Colonic mucosa (tissue), 4 donors: ENCODE measurements at regions not wholly inside any gene's neighbourhood (a gene's known extent, or its start where the extent isn't known, plus 50 kb on each side); places are given as distances from the start of the nearest gene placed in this dataset.

Source experiments
- DNase-seq: peaks from one replicate; pipeline ENCODE4 v3.0.0-alpha.2; 2020
- H3K27ac ChIP-seq: fragments of 200-600 bp; one replicate; pipeline ENCODE4 v1.8.0; 2021
- H3K27me3 ChIP-seq: fragments of 200-600 bp; one replicate; pipeline ENCODE4 v1.8.0; 2021
- H3K36me3 ChIP-seq: fragments of 200-600 bp; one replicate; pipeline ENCODE4 v1.8.0; 2021
- H3K4me1 ChIP-seq: fragments of 200-600 bp; one replicate; pipeline ENCODE4 v1.8.0; 2021; ENCODE audit warnings: mild to moderate bottlenecking
- H3K4me3 ChIP-seq: fragments of 200-600 bp; one replicate; pipeline ENCODE4 v1.8.0; 2021
- H3K9ac ChIP-seq, 2 donors: one replicate each; pipeline ENCODE4 v1.7.0; 2013; ENCODE audit warnings: control low read depth in 2 of 2, low read depth in 2 of 2, low read length in 2 of 2
- H3K9me3 ChIP-seq: fragments of 200-600 bp; one replicate; pipeline ENCODE4 v1.8.0; 2021
- intact Hi-C: fragments of 100-400 bp; cut with DNase I; formaldehyde crosslinking; loops from one replicate; pipeline ENCODE4 v1.14.1; 2022
- TF ChIP-seq, protein P1 (sequence below): fragments of 200-600 bp; IDR thresholded peaks from one replicate; pipeline ENCODE4 v1.8.0; 2022; ENCODE audit warnings: antibody characterized with exemption, mild to moderate bottlenecking
- donor health status: healthy.
- donor health status: DM: no; HTN: no; CAD: no.
- donor health status: DM: no; HTN: no; CAD: no.

- no peaks in the 10 kb centered on the region for H3K4me1 ChIP-seq
- H3K9ac ChIP-seq: no peak overlapping the region
- no peaks in the 10 kb centered on the region for H3K36me3 ChIP-seq
- intact Hi-C loops: loop anchor here (10.0 kb wide), 3 partner anchors 155 to 465 kb away; partner anchors contain the start of gene CLDN16
- H3K4me3 ChIP-seq: no peak overlapping the region
- no peaks in the 10 kb centered on the region for H3K27me3 ChIP-seq
- TF ChIP-seq, protein P1, sequence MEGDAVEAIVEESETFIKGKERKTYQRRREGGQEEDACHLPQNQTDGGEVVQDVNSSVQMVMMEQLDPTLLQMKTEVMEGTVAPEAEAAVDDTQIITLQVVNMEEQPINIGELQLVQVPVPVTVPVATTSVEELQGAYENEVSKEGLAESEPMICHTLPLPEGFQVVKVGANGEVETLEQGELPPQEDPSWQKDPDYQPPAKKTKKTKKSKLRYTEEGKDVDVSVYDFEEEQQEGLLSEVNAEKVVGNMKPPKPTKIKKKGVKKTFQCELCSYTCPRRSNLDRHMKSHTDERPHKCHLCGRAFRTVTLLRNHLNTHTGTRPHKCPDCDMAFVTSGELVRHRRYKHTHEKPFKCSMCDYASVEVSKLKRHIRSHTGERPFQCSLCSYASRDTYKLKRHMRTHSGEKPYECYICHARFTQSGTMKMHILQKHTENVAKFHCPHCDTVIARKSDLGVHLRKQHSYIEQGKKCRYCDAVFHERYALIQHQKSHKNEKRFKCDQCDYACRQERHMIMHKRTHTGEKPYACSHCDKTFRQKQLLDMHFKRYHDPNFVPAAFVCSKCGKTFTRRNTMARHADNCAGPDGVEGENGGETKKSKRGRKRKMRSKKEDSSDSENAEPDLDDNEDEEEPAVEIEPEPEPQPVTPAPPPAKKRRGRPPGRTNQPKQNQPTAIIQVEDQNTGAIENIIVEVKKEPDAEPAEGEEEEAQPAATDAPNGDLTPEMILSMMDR: no peak
- DNase-seq: no peak
- no peak overlapping the region for H3K27ac ChIP-seq
- H3K9me3 ChIP-seq: no peaks in the 10 kb centered on the region
These were observed 92.4 kb downstream of the CLDN1 start for GRCh38 chr3:190229632-190230424.

DNA sequence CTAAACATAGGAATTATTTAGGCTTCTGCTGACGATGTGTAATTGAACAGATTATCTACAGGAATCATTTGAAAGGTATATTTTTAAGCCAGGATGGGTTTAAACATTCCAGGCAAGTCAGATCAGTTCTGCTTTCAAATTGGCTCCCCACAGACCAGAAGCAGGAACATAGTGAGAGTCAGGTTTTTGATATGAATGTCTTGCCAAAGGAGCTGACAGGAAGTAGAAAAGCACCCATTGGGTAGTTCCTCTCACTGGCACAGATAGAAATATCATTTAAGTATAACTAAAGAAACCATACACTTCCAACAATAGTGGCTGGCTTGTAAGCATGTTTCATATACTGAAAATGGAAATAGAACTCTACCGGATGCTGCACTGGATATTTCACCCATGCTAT lies 95.2 kb downstream of the CLDN1 start:
- TF ChIP-seq, protein P1: no peak
- Histone ChIP-seq H3K27me3 (no peaks in the 10 kb centered on the region), H3K27ac (no peak overlapping the region), H3K9me3 (no peaks in the 10 kb centered on the region), H3K36me3 (no peaks in the 10 kb centered on the region), H3K4me3 (no peak overlapping the region), H3K9ac (no peak overlapping the region), H3K4me1 (no peaks in the 10 kb centered on the region)
- intact Hi-C loops: loop anchor here (2.0 to 10.0 kb wide), 4 partner anchors 96 to 468 kb away; partner anchors contain the start of genes CLDN1 and CLDN16
- DNase-seq: no peak

- DNase-seq: no peak
- no peak overlapping the region for H3K27ac ChIP-seq
- H3K4me1 ChIP-seq: no peaks in the 10 kb centered on the region
- no peaks in the 10 kb centered on the region for H3K36me3 ChIP-seq
- TF ChIP-seq, protein P1: peak; percentile 28
- H3K27me3 ChIP-seq: no peaks in the 10 kb centered on the region
- no peak overlapping the region for H3K9ac ChIP-seq
- no peak overlapping the region for H3K4me3 ChIP-seq
- H3K9me3 ChIP-seq: no peaks in the 10 kb centered on the region
- intact Hi-C loops: loop anchor here (10.0 kb wide), 3 partner anchors 160 to 470 kb away; partner anchors contain the start of gene CLDN16
These were observed 97.2 kb downstream of the CLDN1 start for GRCh38 chr3:190224863-190225692.

GRCh38 chr3:190224456-190224855 lies 97.8 kb downstream of the CLDN1 start:
- no peak for DNase-seq
- Histone ChIP-seq H3K27me3 (no peaks in the 10 kb centered on the region), H3K4me3 (no peak overlapping the region), H3K9ac (no peak overlapping the region), H3K9me3 (no peaks in the 10 kb centered on the region), H3K4me1 (no peaks in the 10 kb centered on the region), H3K36me3 (no peaks in the 10 kb centered on the region), H3K27ac (no peak overlapping the region)
- intact Hi-C loops: loop anchor here (10.0 kb wide), 3 partner anchors 160 to 470 kb away; partner anchors contain the start of gene CLDN16
- TF ChIP-seq, protein P1: no peak

GRCh38 chr3:190222916-190223315 lies 99.3 kb downstream of the CLDN1 start:
- TF ChIP-seq, protein P1: no peak
- intact Hi-C loops: loop anchor here (10.0 kb wide), 3 partner anchors 162 to 472 kb away; partner anchors contain the start of gene CLDN16
- Histone ChIP-seq H3K27ac (no peak overlapping the region), H3K4me1 (no peaks in the 10 kb centered on the region), H3K9me3 (no peaks in the 10 kb centered on the region), H3K9ac (no peak overlapping the region), H3K36me3 (no peaks in the 10 kb centered on the region), H3K27me3 (no peaks in the 10 kb centered on the region), H3K4me3 (no peak overlapping the region)
- DNase-seq: no peak
